ENCODE measurements at regions not wholly inside any gene's neighbourhood (a gene's known extent, or its start where the extent isn't known, plus 50 kb on each side); places are given as distances from the start of the nearest gene placed in this dataset.

- no peak overlapping the region for H3K4me3 ChIP-seq
- H3K36me3 ChIP-seq = no peaks in the 10 kb centered on the region
- TF ChIP-seq POLR2AphosphoS5 (IDR thresholded peaks at IDR 0.05) = no peak
- TF ChIP-seq EP300 (IDR thresholded peaks at IDR 0.05; ENCODE audit: low read depth) = no peak
- no peak for TF ChIP-seq POLR2A (IDR thresholded peaks at IDR 0.05)
- TF ChIP-seq CTCF (IDR thresholded peaks at IDR 0.05) = no peak
- H3K27me3 ChIP-seq = no peaks in the 10 kb centered on the region
- no peak for DNase-seq
- 79% methylated on average over 2 of the region's 2 CpGs; no CpG with 5 or more reads in 1 of the 2 donors for WGBS, 2 donors (ENCODE audit: low coverage in 1 of 2)
- H3K27ac ChIP-seq = no peak overlapping the region
- in situ Hi-C loops (cut with MboI; ENCODE audit: low pct_ligation_motif_present in 1 of 4, low pct_unique_long_range_greater_than_20kb in 1 of 4, low sequenced_read_pairs in 3 of 4) (no loop called here), intact Hi-C loops (cut with DNase I; ENCODE audit: low total_unique reads) (no loop called here)
- H3K4me1 ChIP-seq = no peaks in the 10 kb centered on the region
- H3K9me3 ChIP-seq = no peaks in the 10 kb centered on the region
Measured at GRCh38 chr6:14676064-14676463, 558.5 kb downstream of the CD83 start.

GRCh38 chr6:14676977-14677781, 559.6 kb downstream of the CD83 start:
- intact Hi-C loops (cut with DNase I; ENCODE audit: low total_unique reads) = no loop called here
- no peak overlapping the region for H3K4me3 ChIP-seq
- 96 to 98% methylated on average over 5 to 19 of the region's 19 CpGs for WGBS, 2 donors (ENCODE audit: low coverage in 1 of 2)
- H3K27me3 ChIP-seq = no peaks in the 10 kb centered on the region
- H3K27ac ChIP-seq = no peak overlapping the region
- no peak for DNase-seq
- H3K9me3 ChIP-seq = no peaks in the 10 kb centered on the region
- in situ Hi-C loops (cut with MboI; ENCODE audit: low pct_ligation_motif_present in 1 of 4, low pct_unique_long_range_greater_than_20kb in 1 of 4, low sequenced_read_pairs in 3 of 4) = no loop called here
- H3K36me3 ChIP-seq = no peaks in the 10 kb centered on the region
- TF ChIP-seq POLR2AphosphoS5 (IDR thresholded peaks at IDR 0.05) (no peak), EP300 (IDR thresholded peaks at IDR 0.05; ENCODE audit: low read depth) (no peak), CTCF (IDR thresholded peaks at IDR 0.05) (no peak), POLR2A (IDR thresholded peaks at IDR 0.05) (no peak)
- no peaks in the 10 kb centered on the region for H3K4me1 ChIP-seq

GRCh38 chr6:14681699-14682487, 564.0 kb upstream of the JARID2 start:
- no peak for TF ChIP-seq EP300 (IDR thresholded peaks at IDR 0.05; ENCODE audit: low read depth)
- TF ChIP-seq POLR2A (IDR thresholded peaks at IDR 0.05) = no peak
- TF ChIP-seq POLR2AphosphoS5 (IDR thresholded peaks at IDR 0.05) = no peak
- TF ChIP-seq CTCF (IDR thresholded peaks at IDR 0.05) = no peak
- no peak for DNase-seq
- 88 to 95% methylated on average over 8 to 11 of the region's 11 CpGs for WGBS, 2 donors (ENCODE audit: low coverage in 1 of 2)
- no peak overlapping the region for H3K27ac ChIP-seq
- H3K36me3 ChIP-seq = no peaks in the 10 kb centered on the region
- in situ Hi-C loops (cut with MboI; ENCODE audit: low pct_ligation_motif_present in 1 of 4, low pct_unique_long_range_greater_than_20kb in 1 of 4, low sequenced_read_pairs in 3 of 4) (no loop called here), intact Hi-C loops (cut with DNase I; ENCODE audit: low total_unique reads) (no loop called here)
- no peaks in the 10 kb centered on the region for H3K9me3 ChIP-seq
- no peaks in the 10 kb centered on the region for H3K27me3 ChIP-seq
- no peak overlapping the region for H3K4me3 ChIP-seq
- H3K4me1 ChIP-seq = no peaks in the 10 kb centered on the region

GRCh38 chr6:14682812-14683211, 563.1 kb upstream of the JARID2 start:
- in situ Hi-C loops (cut with MboI; ENCODE audit: low pct_ligation_motif_present in 1 of 4, low pct_unique_long_range_greater_than_20kb in 1 of 4, low sequenced_read_pairs in 3 of 4) (no loop called here), intact Hi-C loops (cut with DNase I; ENCODE audit: low total_unique reads) (no loop called here)
- WGBS, 2 donors (ENCODE audit: low coverage in 1 of 2) = 100% methylated on average over 1 of the region's 1 CpG
- H3K9me3 ChIP-seq = no peaks in the 10 kb centered on the region
- H3K36me3 ChIP-seq = no peaks in the 10 kb centered on the region
- no peak overlapping the region for H3K27ac ChIP-seq
- no peak overlapping the region for H3K4me3 ChIP-seq
- no peaks in the 10 kb centered on the region for H3K4me1 ChIP-seq
- TF ChIP-seq POLR2A (IDR thresholded peaks at IDR 0.05) = no peak
- no peak for TF ChIP-seq CTCF (IDR thresholded peaks at IDR 0.05)
- TF ChIP-seq EP300 (IDR thresholded peaks at IDR 0.05; ENCODE audit: low read depth) = no peak
- TF ChIP-seq POLR2AphosphoS5 (IDR thresholded peaks at IDR 0.05) = no peak
- H3K27me3 ChIP-seq = no peaks in the 10 kb centered on the region
- DNase-seq = no peak
